NB4 (cell line): ENCODE measurements at regions not wholly inside any gene's neighbourhood (a gene's known extent, or its start where the extent isn't known, plus 50 kb on each side); places are given as distances from the start of the nearest gene placed in this dataset.

Experiments used
- MYC ChIP-seq: IDR thresholded peaks from 2 replicates; pipeline ENCODE4 v1.6.1; 2011; ENCODE audit warnings: low read depth, low read length
- POLR2A ChIP-seq: IDR thresholded peaks from 2 replicates; pipeline ENCODE4 v1.6.1; 2011; ENCODE audit warnings: mild to moderate bottlenecking; ENCODE audit not compliant: insufficient read length; ENCODE audit errors: extremely low read depth
- TF ChIP-seq, protein P1 (sequence below): IDR thresholded peaks from one replicate; pipeline ENCODE4 v1.5.1; 2012; ENCODE audit warnings: low read depth, low read length
- TF ChIP-seq, protein P2 (sequence below): IDR thresholded peaks from 2 replicates; pipeline ENCODE4 v1.6.1; 2011; ENCODE audit warnings: low read depth, low read length

DNA sequence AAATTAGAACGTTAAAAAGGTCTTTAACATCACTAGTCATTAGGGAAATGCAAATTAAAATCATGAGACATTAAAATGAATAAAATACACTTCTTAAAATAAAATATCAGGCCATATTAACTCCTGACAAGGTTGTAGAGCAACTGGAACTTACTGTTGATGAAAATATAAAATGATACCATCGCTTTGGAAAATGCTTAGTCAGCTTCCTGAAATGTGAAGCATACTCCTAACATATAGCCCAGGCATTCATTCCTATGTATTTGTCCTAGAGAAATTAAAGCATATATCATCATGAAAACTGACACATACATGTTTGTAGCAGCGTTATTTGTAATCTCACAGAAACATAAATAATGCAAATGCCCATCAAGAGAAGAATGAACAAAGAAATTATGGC lies 211.5 kb upstream of the CHRM3 start:
- TF ChIP-seq, protein P1, sequence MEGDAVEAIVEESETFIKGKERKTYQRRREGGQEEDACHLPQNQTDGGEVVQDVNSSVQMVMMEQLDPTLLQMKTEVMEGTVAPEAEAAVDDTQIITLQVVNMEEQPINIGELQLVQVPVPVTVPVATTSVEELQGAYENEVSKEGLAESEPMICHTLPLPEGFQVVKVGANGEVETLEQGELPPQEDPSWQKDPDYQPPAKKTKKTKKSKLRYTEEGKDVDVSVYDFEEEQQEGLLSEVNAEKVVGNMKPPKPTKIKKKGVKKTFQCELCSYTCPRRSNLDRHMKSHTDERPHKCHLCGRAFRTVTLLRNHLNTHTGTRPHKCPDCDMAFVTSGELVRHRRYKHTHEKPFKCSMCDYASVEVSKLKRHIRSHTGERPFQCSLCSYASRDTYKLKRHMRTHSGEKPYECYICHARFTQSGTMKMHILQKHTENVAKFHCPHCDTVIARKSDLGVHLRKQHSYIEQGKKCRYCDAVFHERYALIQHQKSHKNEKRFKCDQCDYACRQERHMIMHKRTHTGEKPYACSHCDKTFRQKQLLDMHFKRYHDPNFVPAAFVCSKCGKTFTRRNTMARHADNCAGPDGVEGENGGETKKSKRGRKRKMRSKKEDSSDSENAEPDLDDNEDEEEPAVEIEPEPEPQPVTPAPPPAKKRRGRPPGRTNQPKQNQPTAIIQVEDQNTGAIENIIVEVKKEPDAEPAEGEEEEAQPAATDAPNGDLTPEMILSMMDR: no peak
- TF ChIP-seq POLR2A (no peak), MYC (no peak)
- TF ChIP-seq, protein P2, sequence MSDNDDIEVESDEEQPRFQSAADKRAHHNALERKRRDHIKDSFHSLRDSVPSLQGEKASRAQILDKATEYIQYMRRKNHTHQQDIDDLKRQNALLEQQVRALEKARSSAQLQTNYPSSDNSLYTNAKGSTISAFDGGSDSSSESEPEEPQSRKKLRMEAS: no peak
